Coronary artery (tissue), 2 donors: ENCODE measurements at regions not wholly inside any gene's neighbourhood (a gene's known extent, or its start where the extent isn't known, plus 50 kb on each side); places are given as distances from the start of the nearest gene placed in this dataset.

ENCODE experiments used
- DNase-seq: peaks from one replicate; pipeline ENCODE4 v3.0.0-alpha.2; 2017; ENCODE audit warnings: low spot score
- H3K27ac ChIP-seq, 2 donors: fragments of 200-600 bp; sonication (generic); one replicate each; pipeline ENCODE4 v1.5.1; 2016 to 2019
- H3K4me3 ChIP-seq: fragments of 200-600 bp; sonication (generic); 2 replicates; pipeline ENCODE4 v1.5.1; 2016; ENCODE audit warnings: mild to moderate bottlenecking, moderate library complexity
- TF ChIP-seq, protein P1 (sequence below): fragments of 200-600 bp; sonication (generic); IDR thresholded peaks from one replicate; pipeline ENCODE4 v1.5.1; 2019; ENCODE audit warnings: antibody characterized with exemption

DNA sequence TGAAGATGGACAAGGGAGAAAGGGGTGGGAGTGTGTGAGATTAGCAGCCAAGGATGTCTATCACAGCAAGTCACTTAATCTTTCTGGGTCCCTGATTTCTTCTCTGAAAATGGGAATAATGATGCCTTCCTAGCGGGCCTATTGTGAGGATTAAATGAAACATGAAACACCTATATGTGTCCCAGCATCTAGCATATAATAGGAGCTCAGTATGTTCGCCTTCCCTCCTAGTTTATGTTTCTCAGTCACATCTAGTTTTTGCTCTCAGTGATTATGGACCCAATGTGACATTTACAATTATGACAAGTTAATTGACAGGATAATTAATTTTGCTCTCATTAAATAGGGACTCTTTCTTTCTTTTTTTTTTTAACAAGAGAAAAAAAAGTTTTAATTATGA is 252.9 kb downstream of the SNX13 start:
- Histone ChIP-seq H3K4me3 (no peak overlapping the region), H3K27ac (no peak overlapping the region)
- no peak for DNase-seq
- TF ChIP-seq, protein P1, sequence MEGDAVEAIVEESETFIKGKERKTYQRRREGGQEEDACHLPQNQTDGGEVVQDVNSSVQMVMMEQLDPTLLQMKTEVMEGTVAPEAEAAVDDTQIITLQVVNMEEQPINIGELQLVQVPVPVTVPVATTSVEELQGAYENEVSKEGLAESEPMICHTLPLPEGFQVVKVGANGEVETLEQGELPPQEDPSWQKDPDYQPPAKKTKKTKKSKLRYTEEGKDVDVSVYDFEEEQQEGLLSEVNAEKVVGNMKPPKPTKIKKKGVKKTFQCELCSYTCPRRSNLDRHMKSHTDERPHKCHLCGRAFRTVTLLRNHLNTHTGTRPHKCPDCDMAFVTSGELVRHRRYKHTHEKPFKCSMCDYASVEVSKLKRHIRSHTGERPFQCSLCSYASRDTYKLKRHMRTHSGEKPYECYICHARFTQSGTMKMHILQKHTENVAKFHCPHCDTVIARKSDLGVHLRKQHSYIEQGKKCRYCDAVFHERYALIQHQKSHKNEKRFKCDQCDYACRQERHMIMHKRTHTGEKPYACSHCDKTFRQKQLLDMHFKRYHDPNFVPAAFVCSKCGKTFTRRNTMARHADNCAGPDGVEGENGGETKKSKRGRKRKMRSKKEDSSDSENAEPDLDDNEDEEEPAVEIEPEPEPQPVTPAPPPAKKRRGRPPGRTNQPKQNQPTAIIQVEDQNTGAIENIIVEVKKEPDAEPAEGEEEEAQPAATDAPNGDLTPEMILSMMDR: no peak

DNA sequence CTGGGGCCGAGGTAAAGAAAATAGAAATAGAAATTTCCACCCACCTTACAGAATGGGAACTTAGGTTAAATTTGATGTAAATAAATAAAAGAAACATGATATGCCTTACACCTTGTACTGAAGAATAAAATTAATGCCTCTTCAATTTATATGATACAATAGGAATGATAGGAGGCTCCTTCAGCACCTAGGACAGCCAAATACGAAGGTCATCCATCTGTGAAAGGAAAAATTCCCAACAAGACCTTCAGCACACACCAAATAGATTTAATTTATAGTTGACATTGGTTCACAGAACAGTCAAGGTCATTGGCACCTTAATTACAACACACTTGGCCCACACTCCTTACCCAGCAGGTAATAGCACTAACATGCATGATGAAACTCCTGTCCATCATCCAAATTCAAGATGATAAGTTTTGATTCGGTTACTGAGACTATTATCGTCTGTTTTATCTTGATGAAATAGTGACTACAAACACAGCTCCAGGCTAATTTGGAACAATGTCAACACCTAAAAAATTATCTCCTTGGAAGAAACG is 250.9 kb downstream of the SNX13 start:
- TF ChIP-seq, protein P1: no peak
- Histone ChIP-seq H3K4me3 (no peak overlapping the region), H3K27ac (no peak overlapping the region)
- DNase-seq: no peak

DNA sequence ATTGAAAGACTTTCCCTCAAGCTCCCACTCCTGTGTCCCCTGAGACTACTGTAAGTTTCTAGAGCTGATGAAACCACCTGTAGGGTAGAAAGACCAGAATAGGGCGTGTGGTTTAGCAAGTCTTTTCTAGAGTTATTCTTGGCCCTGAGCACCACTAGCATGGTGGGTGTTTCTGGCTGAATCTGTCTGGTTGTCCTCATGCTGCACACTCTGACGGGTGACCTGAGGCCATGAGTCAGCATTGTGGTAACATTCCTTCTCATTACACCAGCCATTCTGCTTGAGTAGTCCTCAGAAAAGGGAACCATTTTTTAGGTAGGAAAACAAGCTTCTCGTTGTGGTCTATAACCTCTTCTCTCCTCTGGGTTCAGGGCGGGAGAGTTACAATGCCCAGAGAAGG is 250.3 kb downstream of the SNX13 start:
- Histone ChIP-seq H3K27ac (no peak overlapping the region), H3K4me3 (no peak overlapping the region)
- DNase-seq: no peak
- TF ChIP-seq, protein P1: no peak

DNA sequence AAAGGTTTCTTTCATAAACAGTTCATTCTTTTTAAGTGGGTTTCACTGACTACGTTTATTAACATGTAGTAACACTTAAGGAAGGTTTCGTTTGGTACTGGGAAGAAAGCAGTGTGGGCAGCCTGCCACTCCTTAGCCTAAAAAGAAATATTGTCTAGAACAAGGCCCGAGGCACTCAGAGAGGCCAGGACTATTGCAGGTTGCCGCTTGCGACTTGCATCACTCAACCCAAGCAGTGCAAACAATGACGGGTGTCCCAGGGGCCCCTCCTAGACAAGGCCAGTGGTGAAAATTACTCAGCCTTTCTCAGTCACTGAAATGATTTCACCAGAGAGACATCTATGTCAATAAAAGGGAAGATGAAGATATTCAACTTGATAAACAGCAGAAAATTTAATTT is 243.9 kb downstream of the SNX13 start:
- TF ChIP-seq, protein P1: no peak
- no peak for DNase-seq
- H3K4me3 ChIP-seq: no peak overlapping the region
- H3K27ac ChIP-seq: no peak overlapping the region

DNA sequence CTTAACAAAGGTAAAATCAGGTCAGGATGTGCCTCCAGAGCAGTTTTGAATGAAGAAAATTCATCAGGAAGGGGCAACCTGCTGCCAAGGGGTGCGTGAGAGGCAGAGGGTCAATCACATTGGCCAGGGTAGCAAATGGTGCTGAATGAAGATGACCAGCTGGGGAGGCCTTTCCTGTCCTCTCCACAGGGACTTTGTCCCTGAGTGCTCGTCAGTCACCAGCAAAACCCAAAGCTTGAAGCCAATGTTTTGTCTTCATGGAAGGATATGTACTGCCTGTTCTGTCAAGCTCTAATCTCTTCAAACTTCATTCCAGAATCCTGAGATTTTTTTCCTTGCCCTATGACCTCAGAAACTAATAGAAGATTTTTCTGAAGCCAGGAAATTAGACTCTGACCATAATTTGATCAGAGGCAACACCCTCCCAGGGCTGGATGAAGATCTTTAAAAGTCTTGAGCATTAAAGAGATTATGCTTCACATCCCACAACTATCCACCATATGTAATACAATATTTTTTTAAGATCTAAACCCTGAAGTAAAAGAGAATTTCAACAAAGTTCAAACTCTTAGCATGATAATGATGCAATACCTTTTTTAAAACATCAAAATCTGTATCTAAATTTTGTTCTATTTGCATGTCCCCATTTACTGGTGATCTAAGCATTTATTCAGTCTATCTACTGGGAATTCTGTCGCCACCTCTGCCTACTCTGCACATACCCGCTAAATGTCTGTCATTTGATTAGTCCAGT is 243.0 kb downstream of the SNX13 start:
- TF ChIP-seq, protein P1: no peak
- peak overlapping the region in 1 of 2 donors; percentile 21 for H3K27ac ChIP-seq
- no peak for DNase-seq
- H3K4me3 ChIP-seq: no peak overlapping the region

DNA sequence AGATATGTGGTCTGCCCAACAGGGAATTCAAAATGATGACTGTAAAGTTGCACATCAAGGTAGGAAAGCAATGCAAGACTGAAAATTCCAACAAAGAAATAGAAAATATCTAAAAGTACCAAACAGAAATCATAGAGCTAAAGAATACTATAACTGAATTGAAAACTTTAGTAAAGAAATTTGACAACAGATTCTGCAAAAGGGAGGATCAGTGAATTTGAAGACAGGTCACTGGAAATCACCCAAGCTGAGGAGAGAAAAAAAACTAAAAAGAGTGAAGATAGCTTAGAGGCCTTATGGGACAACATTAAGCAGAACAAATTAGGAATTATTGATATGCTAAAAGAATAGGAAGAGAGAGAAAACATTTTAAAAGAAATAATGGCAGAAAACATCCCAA is 240.6 kb downstream of the SNX13 start:
- no peak overlapping the region for H3K27ac ChIP-seq
- no peak overlapping the region for H3K4me3 ChIP-seq
- no peak for DNase-seq
- TF ChIP-seq, protein P1: no peak

DNA sequence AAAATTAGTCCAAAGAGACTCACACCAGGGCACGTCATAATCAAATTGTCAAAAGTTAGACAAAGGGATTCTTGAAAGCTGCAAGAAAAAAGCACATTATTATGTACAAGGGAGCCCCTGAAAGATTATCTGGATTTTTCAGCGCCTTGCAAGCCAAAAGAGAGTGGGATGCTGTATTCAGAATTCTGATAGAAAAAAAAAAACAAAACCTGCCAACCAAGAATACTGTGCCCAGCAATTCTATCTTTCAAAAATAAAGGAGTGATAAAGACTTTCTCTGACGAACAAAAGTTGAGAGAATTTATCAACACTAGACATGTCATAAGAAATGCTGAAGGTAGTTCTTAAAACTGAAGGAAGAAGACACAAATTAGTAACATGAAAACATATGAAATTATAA is 240.2 kb downstream of the SNX13 start:
- DNase-seq: no peak
- no peak overlapping the region for H3K4me3 ChIP-seq
- TF ChIP-seq, protein P1: no peak
- no peak overlapping the region for H3K27ac ChIP-seq
